Prostate gland (tissue), 2 donors: ENCODE measurements at regions not wholly inside any gene's neighbourhood (a gene's known extent, or its start where the extent isn't known, plus 50 kb on each side); places are given as distances from the start of the nearest gene placed in this dataset.

Experiments
- CTCF ChIP-seq, 4 experiments: fragments of 200-600 bp in 2 of 4; fragments of 450-650 bp in 2 of 4; sonication (generic) in 2 of 4; IDR thresholded peaks; 1 replicate in 3 of 4; 2 replicates in 1 of 4; pipeline ENCODE4 v1.5.1; 2016 to 2019; ENCODE audit warnings: antibody characterized with exemption in 4 of 4, mild to moderate bottlenecking in 2 of 4, moderate library complexity in 2 of 4
- POLR2A ChIP-seq: fragments of 450-650 bp; IDR thresholded peaks from one replicate; pipeline ENCODE4 v1.6.1; 2016; ENCODE audit warnings: antibody characterized with exemption, mild to moderate bottlenecking
- POLR2AphosphoS5 ChIP-seq: sonication (generic); formaldehyde crosslinking; IDR thresholded peaks from one replicate; pipeline ENCODE4 v1.6.1; 2017; ENCODE audit warnings: antibody characterized with exemption

GRCh38 chr20:57079031-57080005 is 187.1 kb downstream of the BMP7 start:
- TF ChIP-seq CTCF (IDR thresholded peaks at IDR 0.05) (no peak), POLR2A (no peak), POLR2AphosphoS5 (no peak)
